ENCODE measurements at regions not wholly inside any gene's neighbourhood (a gene's known extent, or its start where the extent isn't known, plus 50 kb on each side); places are given as distances from the start of the nearest gene placed in this dataset.

GRCh38 chr2:22616031-22616430 lies 768.9 kb upstream of the KLHL29 start:
- Histone ChIP-seq H3K36me3 (no peaks in the 10 kb centered on the region), H3K27me3 (replicated peaks; ENCODE audit: insufficient read depth) (no peaks in the 10 kb centered on the region), H3K27ac (no peak overlapping the region), H3K4me1 (replicated peaks) (no peaks in the 10 kb centered on the region), H3K9me3 (no peaks in the 10 kb centered on the region), H3K4me3 (no peak overlapping the region)
- TF ChIP-seq POLR2AphosphoS5 (IDR thresholded peaks at IDR 0.05) (no peak), POLR2A (IDR thresholded peaks at IDR 0.05) (no peak)
- TF ChIP-seq, protein P1, sequence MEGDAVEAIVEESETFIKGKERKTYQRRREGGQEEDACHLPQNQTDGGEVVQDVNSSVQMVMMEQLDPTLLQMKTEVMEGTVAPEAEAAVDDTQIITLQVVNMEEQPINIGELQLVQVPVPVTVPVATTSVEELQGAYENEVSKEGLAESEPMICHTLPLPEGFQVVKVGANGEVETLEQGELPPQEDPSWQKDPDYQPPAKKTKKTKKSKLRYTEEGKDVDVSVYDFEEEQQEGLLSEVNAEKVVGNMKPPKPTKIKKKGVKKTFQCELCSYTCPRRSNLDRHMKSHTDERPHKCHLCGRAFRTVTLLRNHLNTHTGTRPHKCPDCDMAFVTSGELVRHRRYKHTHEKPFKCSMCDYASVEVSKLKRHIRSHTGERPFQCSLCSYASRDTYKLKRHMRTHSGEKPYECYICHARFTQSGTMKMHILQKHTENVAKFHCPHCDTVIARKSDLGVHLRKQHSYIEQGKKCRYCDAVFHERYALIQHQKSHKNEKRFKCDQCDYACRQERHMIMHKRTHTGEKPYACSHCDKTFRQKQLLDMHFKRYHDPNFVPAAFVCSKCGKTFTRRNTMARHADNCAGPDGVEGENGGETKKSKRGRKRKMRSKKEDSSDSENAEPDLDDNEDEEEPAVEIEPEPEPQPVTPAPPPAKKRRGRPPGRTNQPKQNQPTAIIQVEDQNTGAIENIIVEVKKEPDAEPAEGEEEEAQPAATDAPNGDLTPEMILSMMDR (IDR thresholded peaks at IDR 0.05) = no peak
- DNase-seq (ENCODE audit: low spot score) = no peak
- 93% methylated on average over 3 of the region's 3 CpGs for WGBS
- intact Hi-C loops (cut with DNase I) = no loop called here

DNA sequence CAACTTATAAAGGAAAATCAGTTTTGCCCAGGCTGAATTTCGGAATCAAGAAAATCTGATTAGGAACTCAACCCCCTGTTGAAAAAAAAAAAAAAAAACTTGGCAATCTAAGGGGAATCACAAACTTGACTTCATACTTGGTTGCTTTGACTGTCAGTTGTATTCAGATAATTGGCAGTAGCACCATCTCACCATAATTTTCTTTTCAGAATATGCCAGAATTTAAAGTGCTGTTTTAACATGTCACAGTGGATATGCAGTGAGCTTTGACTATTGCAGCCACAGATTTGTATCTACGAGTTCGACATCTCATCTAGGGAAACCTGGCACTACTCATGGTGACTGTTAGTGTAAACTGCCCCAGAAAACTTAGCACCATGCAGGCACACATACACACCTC lies 761.4 kb upstream of the KLHL29 start:
- H3K4me1 ChIP-seq (replicated peaks) = no peaks in the 10 kb centered on the region
- no peaks in the 10 kb centered on the region for H3K36me3 ChIP-seq
- H3K4me3 ChIP-seq = no peak overlapping the region
- intact Hi-C loops (cut with DNase I) = no loop called here
- no peak for TF ChIP-seq POLR2A (IDR thresholded peaks at IDR 0.05)
- no peak for TF ChIP-seq POLR2AphosphoS5 (IDR thresholded peaks at IDR 0.05)
- TF ChIP-seq, protein P1 (IDR thresholded peaks at IDR 0.05) = no peak
- no peaks in the 10 kb centered on the region for H3K27me3 ChIP-seq (replicated peaks; ENCODE audit: insufficient read depth)
- 62% methylated on average over 3 of the region's 3 CpGs for WGBS
- DNase-seq (ENCODE audit: low spot score) = no peak
- H3K9me3 ChIP-seq = no peaks in the 10 kb centered on the region
- H3K27ac ChIP-seq = no peak overlapping the region

DNA sequence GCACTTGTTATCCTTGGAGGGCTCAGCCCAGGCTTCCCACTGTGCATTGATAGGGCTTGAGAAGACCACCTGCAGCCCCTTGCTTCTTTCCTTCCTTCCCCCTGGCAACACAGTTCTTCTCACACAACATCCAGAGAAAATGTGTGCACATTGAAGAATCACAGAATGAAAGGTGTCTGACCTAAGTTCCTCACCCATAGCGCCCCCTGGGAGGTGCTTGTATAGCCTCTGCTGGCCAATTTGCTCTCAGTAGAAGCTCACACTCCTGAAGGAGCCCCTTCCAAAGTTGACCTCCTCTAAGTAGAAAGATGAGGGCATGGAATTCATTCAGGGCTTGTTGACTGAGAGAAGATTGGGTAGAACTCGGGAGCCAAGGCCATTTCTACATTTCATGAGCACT lies 758.4 kb upstream of the KLHL29 start:
- WGBS = 73% methylated on average over 2 of the region's 2 CpGs
- Histone ChIP-seq H3K36me3 (no peaks in the 10 kb centered on the region), H3K9me3 (no peaks in the 10 kb centered on the region), H3K27me3 (replicated peaks; ENCODE audit: insufficient read depth) (no peaks in the 10 kb centered on the region), H3K27ac (no peak overlapping the region), H3K4me3 (no peak overlapping the region), H3K4me1 (replicated peaks) (no peaks in the 10 kb centered on the region)
- no peak for TF ChIP-seq POLR2A (IDR thresholded peaks at IDR 0.05)
- TF ChIP-seq, protein P1 (IDR thresholded peaks at IDR 0.05) = no peak
- TF ChIP-seq POLR2AphosphoS5 (IDR thresholded peaks at IDR 0.05) = no peak
- DNase-seq (ENCODE audit: low spot score) = no peak
- intact Hi-C loops (cut with DNase I) = no loop called here

DNA sequence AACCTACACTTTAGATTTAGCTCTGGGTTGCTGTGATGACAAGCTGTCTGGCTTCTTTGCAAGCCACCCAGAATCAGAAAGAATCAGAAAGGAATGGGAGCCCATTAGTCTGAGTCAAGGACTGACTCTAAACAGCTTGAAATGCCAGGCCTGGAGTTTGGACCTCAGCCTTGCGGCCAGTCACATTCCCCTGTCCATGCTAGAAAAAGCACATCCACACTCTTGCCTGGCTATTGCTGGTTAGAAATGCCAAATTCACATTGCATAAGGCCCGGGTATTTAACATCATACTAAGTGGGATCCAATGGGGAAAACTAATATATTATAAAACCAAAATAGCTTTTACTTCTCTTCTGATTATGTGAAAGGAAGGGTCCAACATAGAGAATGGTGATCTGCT lies 756.8 kb upstream of the KLHL29 start:
- Histone ChIP-seq H3K36me3 (no peaks in the 10 kb centered on the region), H3K4me1 (replicated peaks) (no peaks in the 10 kb centered on the region), H3K4me3 (no peak overlapping the region), H3K27me3 (replicated peaks; ENCODE audit: insufficient read depth) (no peaks in the 10 kb centered on the region), H3K27ac (no peak overlapping the region), H3K9me3 (no peaks in the 10 kb centered on the region)
- 95% methylated on average over 2 of the region's 2 CpGs for WGBS
- intact Hi-C loops (cut with DNase I) = no loop called here
- TF ChIP-seq, protein P1 (IDR thresholded peaks at IDR 0.05) = no peak
- TF ChIP-seq POLR2A (IDR thresholded peaks at IDR 0.05) (no peak), POLR2AphosphoS5 (IDR thresholded peaks at IDR 0.05) (no peak)
- no peak for DNase-seq (ENCODE audit: low spot score)

DNA sequence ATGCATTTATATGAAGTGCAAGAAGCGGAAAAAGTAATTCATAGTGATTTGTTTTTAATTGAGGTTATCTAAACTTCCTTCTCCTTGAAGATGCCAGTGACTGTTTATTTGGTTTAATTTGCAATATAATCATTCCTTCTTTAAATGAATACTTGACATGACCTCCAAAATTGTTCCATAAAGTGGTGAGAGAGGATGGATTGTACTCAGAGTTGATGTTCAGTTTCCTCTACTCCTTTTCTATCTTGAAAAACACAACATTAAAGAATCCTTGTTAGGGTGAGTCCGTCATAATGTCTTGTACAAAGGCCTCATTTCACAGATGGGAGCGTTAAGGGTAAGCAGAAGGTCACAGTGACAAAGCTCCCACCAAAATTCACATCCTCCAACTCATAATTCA lies 756.1 kb upstream of the KLHL29 start:
- H3K4me1 ChIP-seq (replicated peaks) = no peaks in the 10 kb centered on the region
- intact Hi-C loops (cut with DNase I) = no loop called here
- no peak for DNase-seq (ENCODE audit: low spot score)
- 90% methylated on average over 3 of the region's 3 CpGs for WGBS
- H3K27ac ChIP-seq = no peak overlapping the region
- no peaks in the 10 kb centered on the region for H3K27me3 ChIP-seq (replicated peaks; ENCODE audit: insufficient read depth)
- H3K36me3 ChIP-seq = no peaks in the 10 kb centered on the region
- TF ChIP-seq, protein P1 (IDR thresholded peaks at IDR 0.05) = no peak
- no peak for TF ChIP-seq POLR2A (IDR thresholded peaks at IDR 0.05)
- no peak for TF ChIP-seq POLR2AphosphoS5 (IDR thresholded peaks at IDR 0.05)
- H3K9me3 ChIP-seq = no peaks in the 10 kb centered on the region
- H3K4me3 ChIP-seq = no peak overlapping the region
